CD1c-positive myeloid dendritic cell (primary cell): ENCODE measurements at regions not wholly inside any gene's neighbourhood (a gene's known extent, or its start where the extent isn't known, plus 50 kb on each side); places are given as distances from the start of the nearest gene placed in this dataset.

Source experiments
- DNase-seq: peaks from one replicate; pipeline ENCODE4 v3.0.0-alpha.2; 2016; ENCODE audit errors: extremely low spot score

DNA sequence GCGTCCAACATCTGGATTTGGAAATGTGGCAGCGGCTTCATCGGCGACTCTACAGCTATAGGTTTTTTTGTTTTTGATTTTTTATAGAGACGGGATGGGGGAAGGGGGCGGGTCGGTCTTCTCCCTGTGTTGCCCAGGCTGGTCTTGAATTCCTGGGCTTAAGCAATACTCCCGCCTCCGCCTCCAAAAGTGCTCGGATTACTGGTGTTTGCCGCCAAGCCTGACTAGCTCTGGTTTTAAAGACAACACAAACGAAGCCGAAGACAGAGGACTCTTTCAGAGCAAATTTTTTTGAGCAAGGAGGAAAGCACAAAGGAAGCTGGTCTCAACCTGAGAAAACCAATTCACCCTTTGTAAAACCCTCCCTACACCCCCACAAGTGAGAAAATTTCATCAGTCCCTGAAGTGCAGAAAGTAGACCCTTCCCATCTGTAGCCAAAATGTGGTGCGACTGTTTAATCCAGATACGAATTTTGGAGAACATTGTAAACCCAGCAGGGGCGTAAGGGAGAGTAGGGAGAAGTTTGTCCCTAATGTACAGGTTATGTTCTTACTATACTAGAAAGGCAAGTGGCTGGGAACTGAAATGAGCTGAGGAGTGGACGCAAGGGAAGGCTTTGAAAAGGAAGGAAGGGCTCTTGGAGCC is 185.9 kb downstream of the TRIM27 start:
- DNase-seq = no peak

DNA sequence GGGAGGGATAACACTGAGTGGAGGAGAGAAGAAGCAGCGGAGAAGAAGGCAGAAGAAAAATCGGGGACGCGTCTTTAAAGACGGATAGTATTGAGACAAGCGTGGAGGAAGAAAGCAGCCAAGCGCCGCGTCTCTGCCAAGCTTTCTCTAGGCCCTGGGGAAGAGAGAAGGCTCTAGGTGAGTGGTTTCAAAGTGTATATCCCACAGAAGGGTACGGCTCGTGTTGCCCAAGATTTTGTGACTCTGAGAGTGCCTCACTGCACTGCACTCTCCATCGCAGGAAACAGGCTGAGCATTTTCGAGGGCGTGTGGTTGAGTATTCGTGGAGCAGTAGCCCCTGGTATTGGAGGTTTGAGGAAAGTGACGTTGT is 185.4 kb downstream of the TRIM27 start:
- DNase-seq = no peak

DNA sequence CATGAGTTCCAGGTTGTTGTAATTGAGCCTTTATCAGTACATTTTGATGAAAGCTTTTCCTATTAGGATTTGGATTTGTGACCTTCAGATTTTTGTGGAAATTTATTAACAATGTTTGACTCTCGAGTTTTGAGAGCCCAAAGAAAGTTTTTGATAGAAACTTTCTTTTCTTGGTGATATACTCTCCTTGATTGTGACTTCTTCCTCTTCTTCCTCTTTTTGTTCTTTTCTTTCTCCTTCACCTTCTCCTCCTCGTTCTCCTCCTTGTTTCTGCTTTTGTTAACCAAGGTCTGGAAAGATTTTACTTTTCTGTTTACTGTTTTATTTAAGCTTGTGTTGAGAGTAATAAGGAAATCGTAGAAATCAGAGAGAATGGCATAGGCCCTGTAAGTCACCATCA is 182.4 kb downstream of the TRIM27 start:
- DNase-seq = no peak

DNA sequence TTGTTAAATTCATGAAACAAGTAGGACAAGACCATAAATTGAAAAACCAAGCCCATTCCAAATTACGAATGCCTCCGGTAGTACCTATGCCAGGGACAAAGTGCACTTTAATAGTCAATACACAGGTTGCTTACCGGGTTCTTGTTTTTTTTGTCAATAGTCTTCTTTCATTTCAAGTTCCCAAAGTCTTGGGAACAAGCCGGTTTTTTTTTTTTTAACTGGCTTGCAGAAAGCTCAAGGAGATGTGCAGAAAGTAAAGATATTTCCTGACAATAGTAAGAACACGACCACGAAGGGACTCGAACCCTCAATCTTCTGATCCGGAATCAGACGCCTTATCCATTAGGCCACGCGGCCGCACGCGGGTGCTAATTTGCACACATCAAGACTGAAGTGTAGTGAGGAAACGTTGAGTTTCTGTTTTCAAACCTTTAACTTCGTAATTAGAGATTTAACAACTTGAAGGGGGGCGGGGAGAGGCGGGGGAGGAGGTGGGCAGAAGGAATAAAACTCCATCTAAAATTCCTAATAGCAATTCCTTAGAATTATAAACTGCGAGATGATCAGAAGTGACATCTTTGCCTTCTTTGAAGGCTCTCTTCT is 181.0 kb downstream of the TRIM27 start:
- DNase-seq = no peak

DNA sequence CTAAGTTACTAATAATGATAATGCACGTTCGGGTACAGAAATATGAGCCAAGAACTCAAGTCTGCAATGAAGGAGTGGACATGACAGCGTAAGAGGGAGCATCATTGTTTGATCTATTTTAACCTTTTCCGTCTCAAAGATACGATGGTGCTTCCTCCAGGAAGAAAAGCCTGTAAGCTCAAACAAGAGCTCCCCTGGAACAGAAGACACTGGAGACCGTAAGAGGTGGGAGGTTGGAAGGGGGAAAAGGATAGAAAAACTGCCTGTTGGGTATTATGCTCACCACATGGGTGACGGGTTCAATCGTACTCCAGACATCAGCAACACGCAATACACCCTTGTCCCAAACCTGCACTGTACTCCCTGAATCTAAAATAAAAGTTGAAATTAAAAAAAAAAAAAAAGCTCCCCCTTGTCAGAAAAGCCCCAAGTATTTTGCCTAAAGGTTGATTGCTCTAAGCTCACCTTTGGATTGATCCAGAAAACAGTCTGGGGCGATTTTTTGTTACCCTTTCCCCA is 180.5 kb downstream of the TRIM27 start:
- DNase-seq = no peak

DNA sequence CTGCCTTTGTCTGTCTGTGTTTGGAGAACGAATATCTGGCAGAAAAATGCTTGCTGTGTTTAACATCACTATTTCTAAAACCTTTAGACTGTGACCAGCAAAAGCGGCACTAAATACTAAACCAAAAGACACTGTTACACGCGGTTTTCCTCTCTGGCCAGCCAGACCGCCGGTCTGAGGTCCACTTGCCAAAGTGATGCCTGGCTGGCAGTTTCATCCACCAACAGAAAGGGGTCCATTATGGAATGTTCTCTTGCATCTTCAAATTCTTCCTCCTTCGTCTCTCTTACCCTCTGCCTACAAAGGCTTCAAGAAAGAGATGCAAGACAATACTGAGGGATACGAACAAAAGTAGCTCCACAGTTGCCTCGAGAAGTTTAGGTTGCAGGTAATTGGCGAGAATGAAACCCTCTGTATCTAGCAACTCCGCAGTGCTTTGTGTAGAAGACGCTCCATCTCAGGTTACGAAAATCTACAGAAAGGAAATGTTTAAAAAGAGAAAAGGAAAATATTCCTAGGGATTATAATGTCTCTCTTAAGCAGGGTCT is 176.6 kb downstream of the TRIM27 start:
- DNase-seq = no peak

DNA sequence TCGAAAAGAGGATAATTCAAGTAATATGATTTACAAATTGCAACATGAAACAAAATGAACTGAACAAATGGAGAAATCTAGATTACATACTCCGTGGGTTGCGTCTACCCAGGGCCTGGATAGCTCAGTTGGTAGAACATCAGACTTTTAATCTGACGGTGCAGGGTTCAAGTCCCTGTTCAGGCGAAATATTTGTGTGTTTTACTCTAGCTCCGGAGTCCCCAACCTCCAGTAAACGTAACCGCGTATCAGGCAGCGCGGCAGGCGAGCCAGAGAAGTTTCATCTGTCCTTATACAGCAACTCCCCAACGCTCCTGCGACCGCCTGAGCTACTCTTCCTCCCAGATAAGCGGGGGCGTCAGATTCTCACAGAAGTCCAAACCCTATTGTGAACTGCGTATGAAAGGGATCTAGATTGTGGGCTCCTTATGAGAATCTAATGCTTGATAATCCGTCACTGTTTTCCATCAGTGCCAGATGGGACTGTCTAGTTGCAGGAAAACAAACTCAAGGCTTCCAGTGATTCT is 176.1 kb downstream of the TRIM27 start:
- no peak for DNase-seq

DNA sequence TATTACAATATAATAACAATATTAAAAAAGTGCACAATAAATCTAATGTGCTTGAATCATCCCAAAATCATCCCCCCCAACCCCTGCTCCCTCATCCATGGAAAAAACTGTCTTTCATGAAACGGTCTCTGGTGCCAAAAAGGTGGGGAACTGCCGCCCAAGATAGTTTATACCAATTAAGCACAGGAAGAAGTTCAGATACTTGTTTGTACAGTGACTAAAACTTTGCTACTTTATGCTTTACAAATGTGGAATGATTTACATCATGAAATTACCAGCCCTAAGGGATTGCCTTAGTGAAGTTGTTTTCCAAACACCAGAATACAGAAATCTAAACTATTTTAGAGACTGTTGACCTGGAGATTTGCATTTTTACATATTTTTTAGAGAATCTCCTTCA is 175.6 kb downstream of the TRIM27 start:
- no peak for DNase-seq

DNA sequence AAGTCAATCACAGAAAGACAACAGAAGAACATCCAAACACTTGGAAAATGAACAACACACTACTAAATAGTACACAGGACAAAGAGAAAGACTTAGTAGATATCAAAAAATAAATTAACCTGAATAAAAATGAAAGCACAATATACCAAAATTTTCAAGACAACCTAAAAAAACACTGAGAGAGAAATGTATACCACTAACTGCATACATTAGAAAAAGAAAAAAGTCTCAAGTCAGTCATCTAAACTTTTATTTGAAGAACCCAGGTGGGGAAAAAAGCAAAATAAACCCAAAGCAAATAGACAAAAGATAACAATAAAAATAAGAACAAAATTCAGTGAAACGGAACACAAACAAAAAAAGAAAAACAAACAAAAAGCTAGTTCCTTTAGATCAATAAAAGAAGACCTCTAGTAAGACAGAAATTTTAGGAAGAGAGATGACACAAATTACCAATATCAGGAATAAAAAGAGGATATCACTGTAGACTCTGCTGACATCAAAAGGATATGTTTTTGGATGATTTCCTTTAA is 172.8 kb downstream of the TRIM27 start:
- DNase-seq = no peak

DNA sequence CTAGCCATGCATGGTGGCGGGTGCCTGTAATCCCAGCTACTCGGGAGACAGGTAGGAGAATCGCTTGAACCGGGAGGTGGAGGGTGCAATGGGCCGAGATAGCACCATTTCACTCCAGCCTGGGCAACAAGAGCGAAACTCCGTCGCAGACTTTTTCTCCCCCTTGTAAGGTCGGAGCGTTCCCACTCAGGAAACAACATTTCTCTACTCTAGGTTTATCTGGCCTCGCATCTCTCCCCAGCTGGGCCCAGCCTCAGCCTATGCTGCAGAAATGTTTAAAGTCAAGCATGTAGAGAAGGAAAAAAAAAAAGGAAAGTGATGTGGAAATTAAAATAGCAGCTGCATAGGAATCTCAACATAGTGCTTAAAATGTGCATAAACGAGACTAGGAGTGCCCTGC is 172.3 kb downstream of the TRIM27 start:
- no peak for DNase-seq

DNA sequence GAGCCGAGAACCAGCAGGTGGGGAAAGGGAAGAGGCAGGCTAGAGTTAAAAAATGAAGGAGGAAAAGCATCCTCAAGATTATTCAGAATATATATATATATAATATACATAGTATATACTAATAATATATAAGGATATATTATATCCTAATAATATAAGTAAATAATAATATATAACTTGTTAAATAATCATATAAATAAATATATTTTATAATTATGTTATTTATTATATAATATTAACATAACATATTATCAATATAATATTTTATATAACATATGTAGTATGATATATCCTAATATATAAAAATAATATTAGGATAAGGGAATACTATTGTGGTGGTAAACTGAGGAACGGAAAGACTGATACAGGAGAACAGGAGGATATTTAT is 171.8 kb downstream of the TRIM27 start:
- DNase-seq = no peak

DNA sequence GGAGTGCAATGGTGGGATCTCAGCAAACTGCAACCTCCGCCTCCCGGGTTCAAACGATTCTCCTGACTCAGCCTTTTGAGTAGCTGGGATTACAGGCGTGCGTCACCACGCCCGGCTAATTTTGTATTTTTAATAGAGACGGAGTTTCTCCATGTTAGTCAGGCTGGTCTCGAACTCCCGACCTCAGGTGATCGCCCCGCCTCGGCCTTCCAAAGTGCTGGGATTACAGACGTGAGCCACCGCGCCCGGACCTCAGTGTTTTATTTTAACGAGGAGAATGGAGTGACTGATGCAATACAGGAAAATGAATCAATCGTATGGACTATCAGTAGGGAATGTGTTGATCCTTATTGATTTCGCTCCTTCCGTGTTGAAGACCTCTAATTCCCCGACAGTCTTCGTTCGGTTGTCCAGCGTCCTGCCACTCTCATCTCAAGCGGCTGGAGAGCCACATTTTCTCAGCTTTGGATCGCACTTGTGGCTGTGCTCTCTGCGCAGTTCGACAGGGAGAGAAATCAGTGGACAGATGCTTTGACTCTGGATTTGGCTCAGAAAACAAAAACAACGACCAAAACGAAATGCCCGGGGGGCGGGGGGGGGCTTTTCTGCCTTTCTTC is 166.2 kb downstream of the TRIM27 start:
- DNase-seq = no peak

DNA sequence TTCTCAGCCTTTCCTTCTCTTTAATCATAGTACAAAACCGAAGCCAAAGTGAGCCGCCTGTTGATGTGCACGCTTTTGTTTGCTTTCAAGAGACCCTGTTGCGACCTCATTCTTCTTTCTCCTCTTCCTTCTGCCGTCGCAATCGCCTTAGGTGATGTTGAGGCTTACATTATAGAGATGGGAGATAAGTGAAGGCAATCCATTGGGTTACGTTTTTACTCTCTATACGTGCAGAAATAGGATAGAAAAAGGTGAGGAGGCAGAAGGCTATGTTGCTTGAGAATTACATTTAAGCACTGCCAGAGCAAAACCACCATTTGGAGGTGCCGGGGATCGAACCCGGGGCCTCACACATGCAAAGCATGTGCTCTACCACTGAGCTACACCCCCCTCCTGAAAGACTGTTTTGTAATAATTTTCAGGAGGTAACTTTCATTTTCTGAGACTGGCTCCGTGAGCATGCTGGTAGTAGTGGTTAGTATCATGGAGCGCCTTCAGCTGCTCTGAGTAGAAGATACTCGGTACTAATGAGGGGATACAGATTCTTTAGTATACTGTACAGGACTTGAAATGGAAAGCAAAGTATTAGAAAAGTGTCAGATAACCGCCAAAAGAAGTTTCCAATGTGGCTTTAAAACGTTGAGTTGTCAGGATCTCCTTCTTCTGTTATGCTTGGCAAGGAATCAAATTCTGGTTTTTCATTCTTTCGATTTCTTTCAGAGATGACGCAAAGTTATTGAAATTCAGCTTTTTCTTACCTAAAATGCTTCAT is 165.6 kb downstream of the TRIM27 start:
- no peak for DNase-seq

DNA sequence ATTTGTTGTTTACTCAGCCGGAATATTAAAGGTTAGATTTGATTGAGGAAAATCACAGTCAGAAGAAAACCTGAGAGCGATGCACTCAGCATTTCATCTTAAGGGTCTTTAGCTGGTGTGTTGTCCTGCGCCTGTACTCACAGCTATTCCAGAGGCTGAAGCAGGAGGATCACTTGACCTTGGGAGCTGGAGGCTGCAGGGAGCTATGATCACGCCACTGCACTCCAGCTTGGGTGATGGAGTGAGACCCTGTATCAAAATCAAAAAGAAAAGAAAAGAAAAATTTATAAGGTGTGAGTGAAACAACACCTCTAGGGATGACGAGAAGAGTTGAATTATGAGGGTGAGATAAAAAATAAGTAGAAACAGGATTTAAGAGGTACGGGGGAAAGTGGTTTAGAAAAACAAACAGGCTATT is 165.0 kb downstream of the TRIM27 start:
- DNase-seq = no peak

DNA sequence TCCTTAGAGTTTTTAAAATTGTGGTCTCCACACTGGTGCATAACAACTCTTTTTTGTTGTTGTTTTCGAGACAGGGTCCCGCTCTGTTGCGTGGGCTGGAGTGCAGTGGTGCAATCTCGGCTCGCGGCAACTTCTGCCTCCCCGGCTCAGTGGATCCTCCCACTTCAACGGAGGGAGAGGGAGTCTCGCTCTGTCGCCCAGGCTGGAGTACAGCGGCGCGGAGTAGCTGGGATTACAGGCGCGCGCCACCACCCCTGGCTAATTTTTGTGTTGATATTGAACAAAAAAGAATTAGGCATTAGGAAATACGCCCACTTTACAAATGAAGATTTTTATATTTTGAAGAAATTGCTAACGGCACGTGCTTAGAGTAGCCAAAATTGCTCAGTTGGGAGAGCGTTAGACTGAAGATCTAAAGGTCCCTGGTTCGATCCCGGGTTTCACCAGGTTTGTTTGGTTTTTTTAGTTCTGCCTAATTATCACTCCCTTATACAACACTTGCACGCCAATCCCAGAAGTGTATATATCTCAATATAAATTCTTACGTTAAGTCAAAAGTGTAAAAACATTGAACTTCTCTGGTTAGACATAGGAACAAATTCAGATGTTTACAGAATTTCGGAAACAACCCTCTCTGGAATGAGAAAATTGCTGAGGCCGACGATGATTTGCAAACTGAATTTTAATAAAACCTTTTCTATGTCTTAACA is 159.6 kb downstream of the TRIM27 start:
- DNase-seq = no peak

DNA sequence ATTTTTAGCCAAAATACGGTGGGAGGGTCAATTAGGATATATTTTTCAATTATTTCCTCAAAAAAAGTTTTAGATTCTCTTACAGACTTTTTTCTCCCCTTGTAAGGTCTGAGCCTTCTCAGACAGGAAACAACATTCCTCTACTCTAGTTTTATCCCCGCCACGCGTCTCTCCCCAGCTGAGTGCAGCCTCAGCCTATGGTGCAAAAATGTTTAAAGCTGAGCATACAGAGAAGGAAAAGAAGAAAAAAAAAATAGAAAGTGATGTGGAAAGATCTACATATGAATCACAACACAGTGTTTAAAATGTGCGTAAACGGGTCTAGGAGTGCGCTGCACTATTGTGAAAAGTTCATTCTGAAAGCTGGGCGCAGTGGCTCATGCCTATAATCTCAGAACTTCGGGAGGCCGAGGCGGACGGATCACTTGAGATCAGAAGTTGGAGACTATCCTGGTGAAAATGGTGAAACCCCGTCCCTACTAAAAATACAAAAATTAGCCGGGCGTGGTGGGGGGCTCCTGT is 159.0 kb downstream of the TRIM27 start:
- DNase-seq = no peak

DNA sequence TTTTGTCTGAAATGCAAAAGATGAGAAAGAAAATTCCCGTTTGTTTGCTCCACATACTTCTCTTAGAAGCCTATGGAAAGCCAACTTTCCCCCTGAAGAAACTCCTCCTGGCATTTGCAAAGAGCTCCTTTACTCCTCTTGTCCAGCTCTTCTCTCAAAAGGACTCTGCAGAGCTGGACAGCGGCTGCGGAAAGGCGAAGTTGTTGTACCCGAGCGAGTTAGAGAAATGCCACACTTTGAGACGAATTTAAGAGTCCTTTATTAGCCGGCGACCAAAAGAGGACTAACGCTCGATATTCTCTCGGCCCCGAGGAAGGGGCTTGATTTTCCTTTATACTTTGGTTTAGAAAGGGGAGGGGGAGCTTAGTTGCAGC is 157.8 kb downstream of the TRIM27 start:
- no peak for DNase-seq

DNA sequence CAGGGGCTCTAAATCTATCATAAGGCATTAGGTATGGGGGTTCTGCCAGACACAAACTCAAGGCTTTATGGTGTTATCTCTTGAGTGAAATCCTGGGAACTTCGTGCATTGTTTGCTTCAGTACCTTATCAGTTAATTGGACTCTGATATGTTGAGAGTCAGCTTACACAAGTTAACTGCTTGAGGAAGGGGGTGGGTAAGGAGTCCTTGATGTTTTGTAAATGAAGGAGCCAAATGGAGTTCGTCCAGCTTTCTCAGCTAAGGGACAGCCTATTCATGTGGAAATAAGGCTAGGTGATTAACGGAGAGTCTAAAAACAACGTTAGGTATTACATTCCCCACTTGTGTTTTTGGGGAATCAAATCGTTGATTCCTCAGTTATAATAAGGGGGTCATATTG is 157.4 kb downstream of the TRIM27 start:
- no peak for DNase-seq

DNA sequence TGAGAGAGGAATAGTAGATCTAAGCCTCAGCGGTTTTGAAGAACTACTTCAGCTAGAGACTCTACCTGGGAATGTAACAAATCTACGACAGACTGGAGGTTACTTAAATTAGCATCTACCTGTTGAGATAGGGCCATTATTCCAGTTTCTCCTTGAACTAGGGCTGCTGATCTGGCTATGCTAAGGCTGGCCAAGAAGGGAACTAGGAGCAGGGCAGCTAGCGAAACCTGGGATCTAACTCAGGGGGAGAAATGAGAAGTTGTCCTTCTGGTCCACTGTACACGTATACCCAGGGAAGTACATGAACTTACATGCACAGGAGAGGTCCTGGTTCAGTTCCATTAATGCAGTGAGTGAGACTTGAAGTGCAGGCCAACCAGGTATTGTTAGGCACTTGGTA is 156.7 kb downstream of the TRIM27 start:
- DNase-seq = no peak

DNA sequence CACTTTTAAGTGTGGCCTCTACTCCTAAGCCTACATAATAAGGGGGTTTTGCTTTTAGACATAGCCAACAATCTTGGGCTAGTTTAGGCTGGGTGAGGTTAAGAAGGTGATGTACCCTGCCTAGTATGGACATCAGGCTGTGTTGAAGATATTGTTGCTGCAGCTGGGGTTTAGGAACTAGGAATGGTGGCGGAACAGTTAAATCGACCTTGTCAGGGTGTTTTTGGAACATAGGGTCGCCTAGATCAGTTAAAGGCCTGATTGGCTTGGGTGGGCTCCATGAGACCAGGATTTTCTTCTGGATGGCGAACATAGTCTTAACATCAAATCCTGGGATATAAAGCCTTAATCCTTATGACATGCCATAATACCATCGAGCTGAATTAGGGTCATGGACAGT is 156.1 kb downstream of the TRIM27 start:
- DNase-seq = no peak
